Breast epithelium (tissue), 3 donors: ENCODE measurements at regions not wholly inside any gene's neighbourhood (a gene's known extent, or its start where the extent isn't known, plus 50 kb on each side); places are given as distances from the start of the nearest gene placed in this dataset.

Experiments
- POLR2AphosphoS5 ChIP-seq, 3 donors: sonication (generic); formaldehyde crosslinking; IDR thresholded peaks; one replicate each; pipeline ENCODE4 v1.6.1; 2017; ENCODE audit warnings: antibody characterized with exemption in 3 of 3
- TF ChIP-seq, protein P1 (sequence below), 3 donors: fragments of 450-650 bp; IDR thresholded peaks; one replicate each; pipeline ENCODE4 v1.5.1; 2016 to 2017; ENCODE audit warnings: antibody characterized with exemption in 3 of 3, mild to moderate bottlenecking in 3 of 3, moderate library complexity in 3 of 3

GRCh38 chr3:157956176-157956575 is 150.0 kb downstream of the SHOX2 start:
- TF ChIP-seq POLR2AphosphoS5 (IDR thresholded peaks at IDR 0.05): no peak
- TF ChIP-seq, protein P1, sequence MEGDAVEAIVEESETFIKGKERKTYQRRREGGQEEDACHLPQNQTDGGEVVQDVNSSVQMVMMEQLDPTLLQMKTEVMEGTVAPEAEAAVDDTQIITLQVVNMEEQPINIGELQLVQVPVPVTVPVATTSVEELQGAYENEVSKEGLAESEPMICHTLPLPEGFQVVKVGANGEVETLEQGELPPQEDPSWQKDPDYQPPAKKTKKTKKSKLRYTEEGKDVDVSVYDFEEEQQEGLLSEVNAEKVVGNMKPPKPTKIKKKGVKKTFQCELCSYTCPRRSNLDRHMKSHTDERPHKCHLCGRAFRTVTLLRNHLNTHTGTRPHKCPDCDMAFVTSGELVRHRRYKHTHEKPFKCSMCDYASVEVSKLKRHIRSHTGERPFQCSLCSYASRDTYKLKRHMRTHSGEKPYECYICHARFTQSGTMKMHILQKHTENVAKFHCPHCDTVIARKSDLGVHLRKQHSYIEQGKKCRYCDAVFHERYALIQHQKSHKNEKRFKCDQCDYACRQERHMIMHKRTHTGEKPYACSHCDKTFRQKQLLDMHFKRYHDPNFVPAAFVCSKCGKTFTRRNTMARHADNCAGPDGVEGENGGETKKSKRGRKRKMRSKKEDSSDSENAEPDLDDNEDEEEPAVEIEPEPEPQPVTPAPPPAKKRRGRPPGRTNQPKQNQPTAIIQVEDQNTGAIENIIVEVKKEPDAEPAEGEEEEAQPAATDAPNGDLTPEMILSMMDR (IDR thresholded peaks at IDR 0.05): no peak
